ENCODE measurements at regions not wholly inside any gene's neighbourhood (a gene's known extent, or its start where the extent isn't known, plus 50 kb on each side); places are given as distances from the start of the nearest gene placed in this dataset.

- ATAC-seq (replicated peaks in 1 of 2) = peak; percentile 35 to 53
- Mint-ChIP-seq H3K36me3 (ENCODE audit: insufficient read depth in 2 of 2) (no peaks in the 10 kb centered on the region), H3K27ac (peak overlapping the region; percentile 38), H3K27me3 (ENCODE audit: low read depth) (peaks cover 15% of the 10 kb centered on the region), H3K4me1 (ENCODE audit: low read depth) (no peaks in the 10 kb centered on the region), H3K9me3 (no peaks in the 10 kb centered on the region), H3K4me3 (no peak overlapping the region)
- DNase-seq = no peak
Observed at GRCh38 chr9:4375424-4376200, 75.7 kb upstream of the GLIS3 start.

GRCh38 chr9:4371108-4371507 lies 71.2 kb upstream of the GLIS3 start:
- no peak for ATAC-seq (replicated peaks in 1 of 2)
- Mint-ChIP-seq H3K36me3 (ENCODE audit: insufficient read depth in 2 of 2) (no peaks in the 10 kb centered on the region), H3K27ac (no peak overlapping the region), H3K4me1 (ENCODE audit: low read depth) (no peaks in the 10 kb centered on the region), H3K4me3 (no peak overlapping the region), H3K27me3 (ENCODE audit: low read depth) (peaks cover 21% of the 10 kb centered on the region), H3K9me3 (no peaks in the 10 kb centered on the region)
- DNase-seq = no peak

- Mint-ChIP-seq H3K4me1 (ENCODE audit: low read depth) (no peaks in the 10 kb centered on the region), H3K27ac (no peak overlapping the region), H3K9me3 (no peaks in the 10 kb centered on the region), H3K36me3 (ENCODE audit: insufficient read depth in 2 of 2) (no peaks in the 10 kb centered on the region), H3K4me3 (no peak overlapping the region), H3K27me3 (ENCODE audit: low read depth) (peaks cover 15% of the 10 kb centered on the region)
- ATAC-seq (replicated peaks in 1 of 2) = no peak
- no peak for DNase-seq
Observed at GRCh38 chr9:4370501-4370900, 70.6 kb upstream of the GLIS3 start.

- Mint-ChIP-seq H3K36me3 (ENCODE audit: insufficient read depth in 2 of 2) (no peaks in the 10 kb centered on the region), H3K4me1 (ENCODE audit: low read depth) (peaks cover 7% of the 10 kb centered on the region), H3K9me3 (no peaks in the 10 kb centered on the region), H3K27me3 (ENCODE audit: low read depth) (peaks cover 6% of the 10 kb centered on the region), H3K4me3 (no peak overlapping the region), H3K27ac (no peak overlapping the region)
- ATAC-seq (replicated peaks in 1 of 2) (no peak), DNase-seq (peak; percentile 10 to 49)
Observed at GRCh38 chr9:4366591-4367330, 66.9 kb upstream of the GLIS3 start.

DNA sequence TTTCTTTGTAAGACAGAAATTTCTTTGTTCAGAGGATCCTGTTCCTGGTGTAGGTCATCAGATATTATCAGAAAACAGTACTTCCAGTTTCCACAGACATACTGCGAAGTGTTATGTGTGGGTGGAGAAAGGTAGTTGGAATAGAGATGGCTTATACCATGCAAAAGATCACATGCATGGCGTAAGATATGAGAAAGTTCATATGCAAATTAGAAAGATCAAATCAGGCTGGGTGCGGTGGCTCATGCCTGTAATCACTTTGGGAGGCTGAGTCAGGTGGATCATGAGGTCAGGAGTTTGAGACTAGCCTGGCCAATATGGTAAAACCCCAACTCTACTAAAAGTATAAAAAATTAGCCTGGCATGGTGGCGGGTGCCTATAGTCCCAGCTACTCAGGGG lies 65.2 kb upstream of the GLIS3 start:
- Mint-ChIP-seq H3K36me3 (ENCODE audit: insufficient read depth in 2 of 2) (no peaks in the 10 kb centered on the region), H3K4me3 (no peak overlapping the region), H3K27ac (no peak overlapping the region), H3K27me3 (ENCODE audit: low read depth) (peaks cover 14% of the 10 kb centered on the region), H3K9me3 (no peaks in the 10 kb centered on the region), H3K4me1 (ENCODE audit: low read depth) (peaks cover 7% of the 10 kb centered on the region)
- DNase-seq = peak; percentile 21 to 27
- peak; percentile 85 to 92 for ATAC-seq (replicated peaks in 1 of 2)

- no peaks in the 10 kb centered on the region for H3K36me3 Mint-ChIP-seq (ENCODE audit: insufficient read depth in 2 of 2)
- no peak for ATAC-seq (replicated peaks in 1 of 2)
- peaks cover 8% of the 10 kb centered on the region for H3K27me3 Mint-ChIP-seq (ENCODE audit: low read depth)
- H3K27ac Mint-ChIP-seq = no peak overlapping the region
- no peaks in the 10 kb centered on the region for H3K9me3 Mint-ChIP-seq
- no peak overlapping the region for H3K4me3 Mint-ChIP-seq
- no peak for DNase-seq
- peaks cover 7% of the 10 kb centered on the region for H3K4me1 Mint-ChIP-seq (ENCODE audit: low read depth)
Observed at GRCh38 chr9:4362281-4362680, 62.4 kb upstream of the GLIS3 start.

GRCh38 chr9:4359016-4359415 lies 59.1 kb upstream of the GLIS3 start:
- Mint-ChIP-seq H3K27ac (no peak overlapping the region), H3K9me3 (no peaks in the 10 kb centered on the region)
- no peak for DNase-seq

GRCh38 chr9:4357929-4358328 lies 58.1 kb upstream of the GLIS3 start:
- Mint-ChIP-seq H3K9me3 (no peaks in the 10 kb centered on the region), H3K27me3 (ENCODE audit: low read depth) (peaks cover 16% of the 10 kb centered on the region), H3K4me3 (no peak overlapping the region), H3K36me3 (ENCODE audit: insufficient read depth in 2 of 2) (no peaks in the 10 kb centered on the region), H3K27ac (no peak overlapping the region), H3K4me1 (ENCODE audit: low read depth) (no peaks in the 10 kb centered on the region)
- no peak for ATAC-seq (replicated peaks in 1 of 2)
- no peak for DNase-seq

More at GRCh38 chr9:4359016-4359415, 59.1 kb upstream of the GLIS3 start:
- no peaks in the 10 kb centered on the region for H3K36me3 Mint-ChIP-seq (ENCODE audit: insufficient read depth in 2 of 2)
- no peak overlapping the region for H3K4me3 Mint-ChIP-seq
- H3K4me1 Mint-ChIP-seq (ENCODE audit: low read depth) = no peaks in the 10 kb centered on the region
- H3K27me3 Mint-ChIP-seq (ENCODE audit: low read depth) = peaks cover 16% of the 10 kb centered on the region
- ATAC-seq (replicated peaks in 1 of 2) = no peak

DNA sequence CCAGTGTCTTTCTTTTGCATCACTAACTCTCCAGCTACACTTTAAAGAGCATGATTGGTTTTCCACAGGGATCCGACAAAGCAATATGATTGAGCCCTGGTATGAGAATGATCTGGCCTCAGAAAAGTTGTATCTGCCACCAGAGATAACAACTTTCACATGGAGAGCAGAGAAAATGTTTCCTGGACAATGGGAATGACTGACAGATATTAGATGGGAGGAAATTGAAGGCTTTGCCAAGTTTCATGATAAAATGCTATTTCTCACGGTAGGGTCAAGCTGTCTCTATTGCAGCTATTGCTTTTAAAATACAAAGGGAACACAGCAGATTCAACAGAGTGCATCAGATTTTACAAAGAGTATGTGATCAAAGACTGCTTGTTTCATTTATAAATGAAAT lies 56.4 kb upstream of the GLIS3 start:
- DNase-seq (no peak), ATAC-seq (replicated peaks in 1 of 2) (no peak)
- Mint-ChIP-seq H3K27ac (no peak overlapping the region), H3K27me3 (ENCODE audit: low read depth) (peaks cover 12% of the 10 kb centered on the region), H3K36me3 (ENCODE audit: insufficient read depth in 2 of 2) (no peaks in the 10 kb centered on the region), H3K4me1 (ENCODE audit: low read depth) (no peaks in the 10 kb centered on the region), H3K9me3 (no peaks in the 10 kb centered on the region), H3K4me3 (no peak overlapping the region)

- no peak for ATAC-seq (replicated peaks in 1 of 2)
- H3K27me3 Mint-ChIP-seq (ENCODE audit: low read depth) = peaks cover 8% of the 10 kb centered on the region
- no peak overlapping the region for H3K27ac Mint-ChIP-seq
- H3K9me3 Mint-ChIP-seq = no peaks in the 10 kb centered on the region
- no peaks in the 10 kb centered on the region for H3K4me1 Mint-ChIP-seq (ENCODE audit: low read depth)
- no peak for DNase-seq
- no peak overlapping the region for H3K4me3 Mint-ChIP-seq
- H3K36me3 Mint-ChIP-seq (ENCODE audit: insufficient read depth in 2 of 2) = no peaks in the 10 kb centered on the region
Observed at GRCh38 chr9:4353236-4353635, 53.4 kb upstream of the GLIS3 start.

DNA sequence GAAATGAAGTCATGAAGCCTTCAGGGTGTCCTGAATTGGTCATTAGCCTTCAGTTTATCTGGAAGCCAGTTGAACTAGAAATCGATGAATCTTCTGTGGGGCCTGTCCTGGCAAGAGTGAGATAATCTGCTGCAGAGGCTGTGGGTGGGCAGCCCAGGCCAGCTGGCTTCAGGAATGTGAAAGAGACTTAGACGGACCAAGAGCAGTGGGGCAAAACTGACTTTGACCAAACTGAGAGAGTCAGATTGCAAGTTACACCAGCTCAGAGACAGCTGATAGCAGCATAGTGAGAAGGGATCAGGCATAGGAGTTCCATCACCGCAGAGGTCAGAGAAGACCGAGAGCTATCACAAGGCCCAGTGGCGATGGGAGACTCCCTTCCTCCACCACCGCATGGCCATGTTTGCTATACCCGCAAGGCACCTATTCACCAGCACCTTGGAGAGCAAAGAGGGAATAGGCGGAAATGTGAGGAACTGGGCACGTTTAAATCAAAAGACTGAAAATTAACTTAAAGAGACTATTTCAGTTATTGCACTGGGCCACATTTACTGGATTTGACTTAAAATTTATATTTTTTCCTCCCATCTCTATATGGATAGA lies 50.0 kb upstream of the GLIS3 start:
- H3K4me1 Mint-ChIP-seq (ENCODE audit: low read depth) = peaks cover 8% of the 10 kb centered on the region
- H3K27ac Mint-ChIP-seq = no peak overlapping the region
- no peak overlapping the region for H3K4me3 Mint-ChIP-seq
- no peaks in the 10 kb centered on the region for H3K36me3 Mint-ChIP-seq (ENCODE audit: insufficient read depth in 2 of 2)
- no peak for ATAC-seq (replicated peaks in 1 of 2)
- DNase-seq = no peak
- no peaks in the 10 kb centered on the region for H3K9me3 Mint-ChIP-seq
- H3K27me3 Mint-ChIP-seq (ENCODE audit: low read depth) = no peaks in the 10 kb centered on the region

Measured in activated T-cell treated with anti-CD3 and anti-CD28 coated beads, Interleukin-2, amount 50 U/mL, for 72 hours (primary cell).